Spleen (tissue), 7 donors: ENCODE measurements at regions not wholly inside any gene's neighbourhood (a gene's known extent, or its start where the extent isn't known, plus 50 kb on each side); places are given as distances from the start of the nearest gene placed in this dataset.

ENCODE experiments used
- CTCF ChIP-seq, 11 experiments: fragments of 200-600 bp in 7 of 11; fragments of 450-650 bp in 4 of 11; sonication (generic) in 4 of 11; IDR thresholded peaks in 8 of 11; conservative IDR thresholded peaks in 3 of 11; 1 replicate in 7 of 11; 2 replicates in 4 of 11; pipeline versions ENCODE4 v1.4.0 to v1.8.0; 2016 to 2021; ENCODE audit warnings: antibody characterized with exemption in 11 of 11, inconsistent platforms in 4 of 11, mild to moderate bottlenecking in 1 of 11
- POLR2AphosphoS5 ChIP-seq, 3 donors: sonication (generic); formaldehyde crosslinking; IDR thresholded peaks; one replicate each; pipeline ENCODE4 v1.5.1; 2017; ENCODE audit warnings: antibody characterized with exemption in 3 of 3
- donor health status: DM: no; HTN: no; CAD: no; lungs with moderate emphysema.
- donor health status: DM: no; HTN: no; CAD: no.
- donor health status: DM: no; HTN: no; CAD: no.

GRCh38 chr11:92505689-92506088 lies 281.1 kb downstream of the FAT3 start:
- TF ChIP-seq CTCF (IDR thresholded peaks at IDR 0.05 in 8 of 11, conservative IDR thresholded peaks at IDR 0.05 in 3 of 11) (no peak), POLR2AphosphoS5 (IDR thresholded peaks at IDR 0.05) (no peak)
